SHP77 (cell line): ENCODE measurements at regions not wholly inside any gene's neighbourhood (a gene's known extent, or its start where the extent isn't known, plus 50 kb on each side); places are given as distances from the start of the nearest gene placed in this dataset.
"Not testable (repeated sequence)": the region's sequence is repeated elsewhere in the genome, so short reads cannot be mapped to it uniquely, and the experiment has no call there.

ENCODE experiments used
- DNase-seq, 2 experiments: peaks; one replicate each; lab custom pipeline; 2025; lab: John Stamatoyannopoulos, UW

DNA sequence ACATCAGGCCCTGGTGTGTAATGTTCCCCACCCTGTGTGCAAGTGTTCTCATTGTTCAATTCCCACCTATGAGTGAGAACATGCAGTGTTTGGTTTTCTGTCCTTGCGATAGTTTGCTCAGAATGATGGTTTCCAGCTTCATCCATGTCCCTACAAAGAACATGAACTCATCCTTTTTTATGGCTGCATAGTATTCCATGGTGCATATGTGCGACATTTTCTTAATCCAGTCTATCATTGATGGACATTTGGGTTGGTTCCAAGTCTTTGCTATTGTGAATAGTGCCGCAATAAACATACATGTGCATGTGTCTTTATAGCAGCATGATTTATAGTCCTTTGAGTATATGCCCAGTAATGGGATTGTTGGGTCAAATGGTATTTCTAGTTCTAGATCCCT is 60.5 kb upstream of the PSME4 start:
- DNase-seq = not testable (repeated sequence)

DNA sequence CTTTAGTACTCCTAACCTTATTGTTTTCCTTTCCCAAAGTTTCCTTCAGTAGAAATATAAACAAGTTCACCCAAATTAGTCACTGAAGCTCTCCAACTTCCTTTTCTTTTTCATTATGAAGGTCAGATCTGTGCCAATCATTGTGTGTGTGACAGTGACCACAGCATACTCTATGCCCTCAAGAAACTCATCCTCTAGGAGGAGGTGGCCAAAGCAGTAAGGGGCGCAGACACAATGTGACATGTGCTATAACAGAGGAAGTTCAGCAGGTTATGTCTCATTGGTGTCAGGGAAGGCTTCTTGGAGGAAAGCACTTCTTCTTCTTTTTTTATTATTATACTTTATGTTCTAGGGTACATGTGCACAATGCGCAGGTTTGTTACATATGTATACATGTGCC is 60.0 kb upstream of the PSME4 start:
- no peak for DNase-seq

DNA sequence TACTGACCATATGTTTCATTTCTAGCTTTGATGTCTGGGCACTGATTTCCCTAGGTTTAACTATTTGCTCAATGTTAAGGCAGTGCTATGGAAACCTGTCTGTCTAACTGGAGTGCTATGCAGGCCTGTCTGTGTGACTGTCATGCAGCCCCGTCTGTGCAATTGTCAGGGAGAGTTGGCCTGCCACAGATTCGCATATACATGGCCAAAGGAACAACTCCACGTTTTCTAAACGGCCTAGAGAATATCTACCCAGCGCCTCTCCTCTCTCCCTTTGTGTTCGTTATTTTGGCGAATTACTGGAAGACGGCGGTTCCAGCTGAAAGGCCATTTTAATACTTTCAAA is 59.6 kb upstream of the PSME4 start:
- peak in 1 of 2 experiments; percentile 16 for DNase-seq

GRCh38 chr2:54029721-54030395 is 59.1 kb upstream of the PSME4 start:
- DNase-seq = no peak

GRCh38 chr2:54025463-54026075 is 54.8 kb upstream of the PSME4 start:
- DNase-seq = not testable (repeated sequence)

- DNase-seq = no peak
Measured at GRCh38 chr2:54024576-54024975, 53.8 kb upstream of the PSME4 start.

- DNase-seq = no peak
Measured at GRCh38 chr2:54021702-54022101, 50.9 kb upstream of the PSME4 start.

GRCh38 chr2:54020793-54021414 is 50.1 kb upstream of the PSME4 start:
- no peak for DNase-seq
